GM23338 (cell line): ENCODE measurements at regions not wholly inside any gene's neighbourhood (a gene's known extent, or its start where the extent isn't known, plus 50 kb on each side); places are given as distances from the start of the nearest gene placed in this dataset.

ENCODE experiments used
- ATAC-seq: fragments of 200-7000 bp; cut with Tn5 transposase; 3 replicates; pipeline ENCODE4 v1.9.1; 2020
- DNase-seq: peaks from one replicate; pipeline ENCODE4 v3.0.0-alpha.2; 2015; ENCODE audit warnings: low spot score
- H2AFZ ChIP-seq: fragments of 200-600 bp; sonication (generic); 2 replicates; pipeline ENCODE4 v1.8.0; 2016; ENCODE audit warnings: antibody characterized with exemption, mild to moderate bottlenecking, moderate library complexity
- H3F3A ChIP-seq: fragments of 200-600 bp; sonication (generic); replicated peaks from 2 replicates; pipeline ENCODE4 v1.8.0; 2017; ENCODE audit warnings: antibody characterized with exemption, mixed run types, low read depth
- H3K27ac ChIP-seq: fragments of 200-600 bp; sonication (generic); 2 replicates; pipeline ENCODE4 v1.6.1; 2016; ENCODE audit warnings: low read depth
- H3K27me3 ChIP-seq: fragments of 200-600 bp; sonication (generic); 2 replicates; pipeline ENCODE4 v1.8.0; 2016; ENCODE audit warnings: mild to moderate bottlenecking, mixed run types, moderate library complexity; ENCODE audit not compliant: insufficient read depth
- H3K36me3 ChIP-seq: fragments of 200-600 bp; sonication (generic); 2 replicates; pipeline ENCODE4 v1.8.0; 2016; ENCODE audit warnings: mild to moderate bottlenecking; ENCODE audit not compliant: insufficient read depth
- H3K4me1 ChIP-seq: fragments of 200-600 bp; sonication (generic); 2 replicates; pipeline ENCODE4 v1.8.0; 2016; ENCODE audit warnings: mild to moderate bottlenecking, moderate library complexity; ENCODE audit not compliant: insufficient read depth
- H3K4me2 ChIP-seq: fragments of 200-600 bp; sonication (generic); 2 replicates; pipeline ENCODE4 v1.7.1; 2017; ENCODE audit warnings: mixed run types
- H3K4me3 ChIP-seq: fragments of 200-600 bp; sonication (generic); 2 replicates; pipeline ENCODE4 v1.6.1; 2016; ENCODE audit warnings: mixed run types
- H3K79me2 ChIP-seq: fragments of 200-600 bp; sonication (generic); replicated peaks from 2 replicates; pipeline ENCODE4 v1.8.0; 2017; ENCODE audit warnings: mild to moderate bottlenecking; ENCODE audit not compliant: insufficient read depth
- H3K9me2 ChIP-seq: fragments of 200-600 bp; sonication (generic); 2 replicates; pipeline ENCODE4 v1.8.0; 2017; ENCODE audit not compliant: insufficient read depth
- H4K20me1 ChIP-seq: fragments of 200-600 bp; sonication (generic); replicated peaks from 2 replicates; pipeline ENCODE4 v1.8.0; 2017; ENCODE audit warnings: mild to moderate bottlenecking; ENCODE audit not compliant: insufficient read depth
- H3K27ac Mint-ChIP-seq: 2 replicates; pipeline ENCODE4 v1.8.0; 2020; ENCODE audit warnings: inconsistent platforms, mild to moderate bottlenecking, moderate library complexity, mixed read lengths
- H3K27me3 Mint-ChIP-seq: 3 replicates; pipeline ENCODE4 v1.8.0; 2022; ENCODE audit warnings: low read depth, mild to moderate bottlenecking, moderate library complexity, mixed read lengths, inconsistent platforms; ENCODE audit not compliant: insufficient read depth, poor library complexity
- H3K36me3 Mint-ChIP-seq: 3 replicates; pipeline ENCODE4 v1.8.0; 2021; ENCODE audit warnings: low read depth, mild to moderate bottlenecking, inconsistent platforms, moderate library complexity, mixed read lengths
- H3K4me1 Mint-ChIP-seq: 3 replicates; pipeline ENCODE4 v1.8.0; 2020; ENCODE audit warnings: mild to moderate bottlenecking, inconsistent platforms, mixed read lengths
- H3K4me3 Mint-ChIP-seq: 3 replicates; pipeline ENCODE4 v1.8.0; 2021; ENCODE audit warnings: moderate library complexity, mild to moderate bottlenecking, inconsistent platforms, mixed read lengths
- H3K9me3 Mint-ChIP-seq: 3 replicates; pipeline ENCODE4 v1.8.0; 2020; ENCODE audit warnings: moderate library complexity, mild to moderate bottlenecking, inconsistent platforms, mixed read lengths
- CREB1 ChIP-seq: fragments of 250-450 bp; sonication (Bioruptor Pico); IDR thresholded peaks from 2 replicates; pipeline ENCODE4 v1.5.0; 2020; ENCODE audit warnings: low read depth, mild to moderate bottlenecking, moderate library complexity
- EZH2 ChIP-seq: fragments of 200-600 bp; sonication (generic); IDR thresholded peaks from one replicate; pipeline ENCODE4 v1.8.0; 2017; ENCODE audit warnings: antibody characterized with exemption, mild to moderate bottlenecking, low read depth; ENCODE audit not compliant: unreplicated experiment
- EZH2phosphoT487 ChIP-seq: fragments of 200-600 bp; sonication (generic); IDR thresholded peaks from one replicate; pipeline ENCODE4 v1.8.1; 2018; ENCODE audit warnings: antibody characterized with exemption; ENCODE audit not compliant: unreplicated experiment
- JUNB ChIP-seq: IDR thresholded peaks from one replicate; pipeline ENCODE4 v1.6.1; 2016; ENCODE audit warnings: antibody characterized with exemption; ENCODE audit not compliant: unreplicated experiment
- NANOG ChIP-seq: IDR thresholded peaks from 2 replicates; pipeline ENCODE4 v1.6.1; 2016; ENCODE audit warnings: antibody characterized with exemption, borderline replicate concordance
- POLR2AphosphoS5 ChIP-seq: IDR thresholded peaks from 2 replicates; pipeline ENCODE4 v1.6.1; 2016; ENCODE audit warnings: antibody characterized with exemption, low read depth
- ZNF114 ChIP-seq: fragments of 250-450 bp; sonication (Bioruptor Pico); IDR thresholded peaks from 2 replicates; pipeline ENCODE4 v1.5.0; 2020; ENCODE audit warnings: mild to moderate bottlenecking, moderate library complexity
- ZNF331 ChIP-seq: fragments of 250-450 bp; sonication (Bioruptor Pico); IDR thresholded peaks from 2 replicates; pipeline ENCODE4 v1.5.0; 2020; ENCODE audit warnings: low read depth, mild to moderate bottlenecking, moderate library complexity
- TF ChIP-seq, protein P1 (sequence below), 2 experiments: fragments of 200-600 bp in 1 of 2; sonication (generic) in 1 of 2; conservative IDR thresholded peaks; 2 replicates each; pipeline versions ENCODE4 v1.5.1 to v1.6.1; 2016 to 2017; ENCODE audit warnings: antibody characterized with exemption in 2 of 2, low read depth in 2 of 2, mild to moderate bottlenecking in 2 of 2, moderate library complexity in 1 of 2
- TF ChIP-seq, protein P2 (sequence below): IDR thresholded peaks from 2 replicates; pipeline ENCODE4 v1.6.1; 2016; ENCODE audit warnings: antibody characterized with exemption
- TF ChIP-seq, protein P3 (sequence below): fragments of 250-450 bp; sonication (Bioruptor Pico); IDR thresholded peaks from 2 replicates; pipeline ENCODE4 v1.5.0; 2020; ENCODE audit warnings: mild to moderate bottlenecking, moderate library complexity

DNA sequence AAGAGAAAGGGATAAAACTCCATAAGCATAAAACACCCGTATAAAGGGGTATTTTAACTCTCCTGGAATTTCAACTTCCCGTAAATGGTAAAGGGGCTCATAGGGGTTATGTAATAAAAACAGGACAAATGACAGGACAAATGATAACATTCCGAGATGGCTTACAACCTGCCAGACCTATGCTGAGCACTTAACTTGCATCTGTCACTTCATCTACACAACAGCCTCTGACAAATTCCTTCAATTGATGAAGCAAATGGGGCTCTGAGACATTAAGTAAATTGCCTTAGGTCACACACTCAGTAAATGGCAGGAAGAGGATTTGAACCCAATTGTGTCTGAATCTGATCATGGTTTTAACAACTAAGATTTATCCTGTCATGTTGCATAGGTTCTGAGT lies 327.6 kb upstream of the SNX7 start:
- no peaks in the 10 kb centered on the region for H3K4me1 ChIP-seq
- no peaks in the 10 kb centered on the region for H3K79me2 ChIP-seq
- H3K27ac ChIP-seq, result no peak overlapping the region
- peaks cover 9% of the 10 kb centered on the region; the same call in 1 of the 2 replicates for H3K9me2 ChIP-seq
- H3K27ac Mint-ChIP-seq, result no peak overlapping the region
- H3K27me3 Mint-ChIP-seq, result no peaks in the 10 kb centered on the region
- no peaks in the 10 kb centered on the region for H3K36me3 Mint-ChIP-seq
- no peak overlapping the region for H2AFZ ChIP-seq
- H3K4me3 ChIP-seq, result no peak overlapping the region
- H4K20me1 ChIP-seq, result no peaks in the 10 kb centered on the region
- TF ChIP-seq EZH2 (no peak), NANOG (no peak), JUNB (no peak)
- no peaks in the 10 kb centered on the region for H3F3A ChIP-seq
- no peak overlapping the region for H3K4me2 ChIP-seq
- no peak overlapping the region for H3K4me3 Mint-ChIP-seq
- no peaks in the 10 kb centered on the region for H3K36me3 ChIP-seq
- no peaks in the 10 kb centered on the region for H3K9me3 Mint-ChIP-seq
- no peaks in the 10 kb centered on the region for H3K27me3 ChIP-seq
- ATAC-seq (no peak), DNase-seq (no peak)
- H3K4me1 Mint-ChIP-seq, result peaks cover 2% of the 10 kb centered on the region; the same call in 1 of the 3 replicates

DNA sequence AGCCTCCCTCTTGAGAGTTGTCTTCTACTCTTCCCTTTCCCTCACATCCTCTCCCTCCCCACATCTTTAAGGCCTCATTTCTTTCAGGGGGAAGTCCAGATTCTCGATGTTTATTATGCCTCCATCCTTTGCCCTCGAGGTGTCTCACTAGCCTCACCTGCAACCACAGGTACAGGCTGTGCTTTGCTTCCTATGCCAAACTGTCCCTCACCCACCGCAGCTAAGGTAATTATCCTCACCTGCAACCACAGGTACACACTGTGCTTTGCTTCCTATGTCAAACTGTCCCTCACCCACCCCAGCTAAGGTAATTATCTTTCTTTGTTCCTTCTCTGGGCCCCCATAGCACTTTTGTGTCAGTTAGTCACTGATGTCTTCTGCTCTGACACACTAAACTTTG lies 328.1 kb upstream of the SNX7 start:
- H3K4me3 Mint-ChIP-seq, result no peak overlapping the region
- Histone ChIP-seq H3K27me3 (no peaks in the 10 kb centered on the region), H3K4me2 (no peak overlapping the region), H3K4me3 (no peak overlapping the region), H2AFZ (no peak overlapping the region), H3K9me2 (peaks cover 9% of the 10 kb centered on the region; the same call in 1 of the 2 replicates), H3K4me1 (no peaks in the 10 kb centered on the region), H3K79me2 (no peaks in the 10 kb centered on the region), H4K20me1 (no peaks in the 10 kb centered on the region), H3K27ac (no peak overlapping the region), H3K36me3 (no peaks in the 10 kb centered on the region), H3F3A (no peaks in the 10 kb centered on the region)
- H3K4me1 Mint-ChIP-seq, result peaks cover 5% of the 10 kb centered on the region; the same call in 2 of the 3 replicates
- H3K9me3 Mint-ChIP-seq, result no peaks in the 10 kb centered on the region
- ATAC-seq (no peak), DNase-seq (no peak)
- H3K27ac Mint-ChIP-seq, result no peak overlapping the region
- H3K36me3 Mint-ChIP-seq, result no peaks in the 10 kb centered on the region
- H3K27me3 Mint-ChIP-seq, result no peaks in the 10 kb centered on the region
- no peak for TF ChIP-seq ZNF114
- no peak for TF ChIP-seq CREB1 (CRISPR knock-in tag)
- TF ChIP-seq, protein P1, sequence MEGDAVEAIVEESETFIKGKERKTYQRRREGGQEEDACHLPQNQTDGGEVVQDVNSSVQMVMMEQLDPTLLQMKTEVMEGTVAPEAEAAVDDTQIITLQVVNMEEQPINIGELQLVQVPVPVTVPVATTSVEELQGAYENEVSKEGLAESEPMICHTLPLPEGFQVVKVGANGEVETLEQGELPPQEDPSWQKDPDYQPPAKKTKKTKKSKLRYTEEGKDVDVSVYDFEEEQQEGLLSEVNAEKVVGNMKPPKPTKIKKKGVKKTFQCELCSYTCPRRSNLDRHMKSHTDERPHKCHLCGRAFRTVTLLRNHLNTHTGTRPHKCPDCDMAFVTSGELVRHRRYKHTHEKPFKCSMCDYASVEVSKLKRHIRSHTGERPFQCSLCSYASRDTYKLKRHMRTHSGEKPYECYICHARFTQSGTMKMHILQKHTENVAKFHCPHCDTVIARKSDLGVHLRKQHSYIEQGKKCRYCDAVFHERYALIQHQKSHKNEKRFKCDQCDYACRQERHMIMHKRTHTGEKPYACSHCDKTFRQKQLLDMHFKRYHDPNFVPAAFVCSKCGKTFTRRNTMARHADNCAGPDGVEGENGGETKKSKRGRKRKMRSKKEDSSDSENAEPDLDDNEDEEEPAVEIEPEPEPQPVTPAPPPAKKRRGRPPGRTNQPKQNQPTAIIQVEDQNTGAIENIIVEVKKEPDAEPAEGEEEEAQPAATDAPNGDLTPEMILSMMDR (conservative IDR thresholded peaks at IDR 0.05; ENCODE audit: low read depth in 2 of 2), result no peak
- no peak for TF ChIP-seq POLR2AphosphoS5
- TF ChIP-seq, protein P2, sequence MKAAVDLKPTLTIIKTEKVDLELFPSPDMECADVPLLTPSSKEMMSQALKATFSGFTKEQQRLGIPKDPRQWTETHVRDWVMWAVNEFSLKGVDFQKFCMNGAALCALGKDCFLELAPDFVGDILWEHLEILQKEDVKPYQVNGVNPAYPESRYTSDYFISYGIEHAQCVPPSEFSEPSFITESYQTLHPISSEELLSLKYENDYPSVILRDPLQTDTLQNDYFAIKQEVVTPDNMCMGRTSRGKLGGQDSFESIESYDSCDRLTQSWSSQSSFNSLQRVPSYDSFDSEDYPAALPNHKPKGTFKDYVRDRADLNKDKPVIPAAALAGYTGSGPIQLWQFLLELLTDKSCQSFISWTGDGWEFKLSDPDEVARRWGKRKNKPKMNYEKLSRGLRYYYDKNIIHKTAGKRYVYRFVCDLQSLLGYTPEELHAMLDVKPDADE, result no peak
- no peak for TF ChIP-seq ZNF331
- TF ChIP-seq, protein P3, sequence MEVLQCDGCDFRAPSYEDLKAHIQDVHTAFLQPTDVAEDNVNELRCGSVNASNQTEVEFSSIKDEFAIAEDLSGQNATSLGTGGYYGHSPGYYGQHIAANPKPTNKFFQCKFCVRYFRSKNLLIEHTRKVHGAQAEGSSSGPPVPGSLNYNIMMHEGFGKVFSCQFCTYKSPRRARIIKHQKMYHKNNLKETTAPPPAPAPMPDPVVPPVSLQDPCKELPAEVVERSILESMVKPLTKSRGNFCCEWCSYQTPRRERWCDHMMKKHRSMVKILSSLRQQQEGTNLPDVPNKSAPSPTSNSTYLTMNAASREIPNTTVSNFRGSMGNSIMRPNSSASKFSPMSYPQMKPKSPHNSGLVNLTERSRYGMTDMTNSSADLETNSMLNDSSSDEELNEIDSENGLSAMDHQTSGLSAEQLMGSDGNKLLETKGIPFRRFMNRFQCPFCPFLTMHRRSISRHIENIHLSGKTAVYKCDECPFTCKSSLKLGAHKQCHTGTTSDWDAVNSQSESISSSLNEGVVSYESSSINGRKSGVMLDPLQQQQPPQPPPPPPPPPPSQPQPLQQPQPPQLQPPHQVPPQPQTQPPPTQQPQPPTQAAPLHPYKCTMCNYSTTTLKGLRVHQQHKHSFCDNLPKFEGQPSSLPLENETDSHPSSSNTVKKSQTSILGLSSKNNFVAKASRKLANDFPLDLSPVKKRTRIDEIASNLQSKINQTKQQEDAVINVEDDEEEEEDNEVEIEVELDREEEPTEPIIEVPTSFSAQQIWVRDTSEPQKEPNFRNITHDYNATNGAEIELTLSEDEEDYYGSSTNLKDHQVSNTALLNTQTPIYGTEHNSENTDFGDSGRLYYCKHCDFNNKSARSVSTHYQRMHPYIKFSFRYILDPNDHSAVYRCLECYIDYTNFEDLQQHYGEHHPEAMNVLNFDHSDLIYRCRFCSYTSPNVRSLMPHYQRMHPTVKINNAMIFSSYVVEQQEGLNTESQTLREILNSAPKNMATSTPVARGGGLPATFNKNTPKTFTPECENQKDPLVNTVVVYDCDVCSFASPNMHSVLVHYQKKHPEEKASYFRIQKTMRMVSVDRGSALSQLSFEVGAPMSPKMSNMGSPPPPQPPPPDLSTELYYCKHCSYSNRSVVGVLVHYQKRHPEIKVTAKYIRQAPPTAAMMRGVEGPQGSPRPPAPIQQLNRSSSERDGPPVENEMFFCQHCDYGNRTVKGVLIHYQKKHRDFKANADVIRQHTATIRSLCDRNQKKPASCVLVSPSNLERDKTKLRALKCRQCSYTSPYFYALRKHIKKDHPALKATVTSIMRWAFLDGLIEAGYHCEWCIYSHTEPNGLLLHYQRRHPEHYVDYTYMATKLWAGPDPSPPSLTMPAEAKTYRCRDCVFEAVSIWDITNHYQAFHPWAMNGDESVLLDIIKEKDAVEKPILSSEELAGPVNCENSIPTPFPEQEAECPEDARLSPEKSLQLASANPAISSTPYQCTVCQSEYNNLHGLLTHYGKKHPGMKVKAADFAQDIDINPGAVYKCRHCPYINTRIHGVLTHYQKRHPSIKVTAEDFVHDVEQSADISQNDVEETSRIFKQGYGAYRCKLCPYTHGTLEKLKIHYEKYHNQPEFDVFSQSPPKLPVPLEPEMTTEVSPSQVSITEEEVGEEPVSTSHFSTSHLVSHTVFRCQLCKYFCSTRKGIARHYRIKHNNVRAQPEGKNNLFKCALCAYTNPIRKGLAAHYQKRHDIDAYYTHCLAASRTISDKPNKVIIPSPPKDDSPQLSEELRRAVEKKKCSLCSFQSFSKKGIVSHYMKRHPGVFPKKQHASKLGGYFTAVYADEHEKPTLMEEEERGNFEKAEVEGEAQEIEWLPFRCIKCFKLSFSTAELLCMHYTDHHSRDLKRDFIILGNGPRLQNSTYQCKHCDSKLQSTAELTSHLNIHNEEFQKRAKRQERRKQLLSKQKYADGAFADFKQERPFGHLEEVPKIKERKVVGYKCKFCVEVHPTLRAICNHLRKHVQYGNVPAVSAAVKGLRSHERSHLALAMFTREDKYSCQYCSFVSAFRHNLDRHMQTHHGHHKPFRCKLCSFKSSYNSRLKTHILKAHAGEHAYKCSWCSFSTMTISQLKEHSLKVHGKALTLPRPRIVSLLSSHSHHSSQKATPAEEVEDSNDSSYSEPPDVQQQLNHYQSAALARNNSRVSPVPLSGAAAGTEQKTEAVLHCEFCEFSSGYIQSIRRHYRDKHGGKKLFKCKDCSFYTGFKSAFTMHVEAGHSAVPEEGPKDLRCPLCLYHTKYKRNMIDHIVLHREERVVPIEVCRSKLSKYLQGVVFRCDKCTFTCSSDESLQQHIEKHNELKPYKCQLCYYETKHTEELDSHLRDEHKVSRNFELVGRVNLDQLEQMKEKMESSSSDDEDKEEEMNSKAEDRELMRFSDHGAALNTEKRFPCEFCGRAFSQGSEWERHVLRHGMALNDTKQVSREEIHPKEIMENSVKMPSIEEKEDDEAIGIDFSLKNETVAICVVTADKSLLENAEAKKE (CRISPR knock-in tag), result no peak
- TF ChIP-seq JUNB, result no peak
- no peak for TF ChIP-seq NANOG
- TF ChIP-seq EZH2, result no peak
- TF ChIP-seq EZH2phosphoT487, result no peak
